IMR-90 (cell line): ENCODE measurements at regions not wholly inside any gene's neighbourhood (a gene's known extent, or its start where the extent isn't known, plus 50 kb on each side); places are given as distances from the start of the nearest gene placed in this dataset.

ENCODE experiments used
- ATAC-seq: fragments of 200-7000 bp; cut with Tn5 transposase; 2 replicates; pipeline ENCODE4 v1.9.1; 2020; ENCODE audit warnings: low read depth, mild to moderate bottlenecking, moderate library complexity
- BruUV-seq: library from RNA; stranded (reverse); fragments of 400-500 nt; replicated peaks from 2 replicates; lab custom pipeline; 2021; lab: Mats Ljungman, UMichigan
- CTCF ChIA-PET: fragments of 300-600 bp; formaldehyde crosslinking; extraction: SDS; loops from one replicate; lab custom pipeline; 2021; ENCODE audit warnings: antibody characterized with exemption; lab: Yijun Ruan, JAX
- POLR2A ChIA-PET: fragments of 300-600 bp; sonication (Branson Sonifier 250); formaldehyde crosslinking; loops from one replicate; lab custom pipeline; 2022; ENCODE audit warnings: antibody characterized with exemption; ENCODE audit not compliant: unreplicated experiment; lab: Charles Lee
- DNase-seq: peaks from one replicate; pipeline ENCODE4 v3.0.0; 2013
- H2AFZ ChIP-seq: replicated peaks from 2 replicates; pipeline ENCODE3; 2013; ENCODE audit warnings: low read length, mild to moderate bottlenecking; ENCODE audit not compliant: poor library complexity
- H2AK5ac ChIP-seq: 2 replicates; pipeline ENCODE4 v1.6.1; 2013; ENCODE audit warnings: low read depth, low read length, inconsistent platforms
- H2AK9ac ChIP-seq: replicated peaks from 2 replicates; pipeline ENCODE3; 2013; ENCODE audit warnings: mild to moderate bottlenecking, low read depth, low read length, moderate library complexity; ENCODE audit not compliant: poor library complexity
- H2BK120ac ChIP-seq: 2 replicates; pipeline ENCODE4 v1.6.1; 2013; ENCODE audit warnings: low read depth, low read length, inconsistent platforms
- H2BK15ac ChIP-seq: 3 replicates; pipeline ENCODE4 v1.6.1; 2013; ENCODE audit warnings: low read depth, low read length, inconsistent platforms
- H2BK20ac ChIP-seq: 2 replicates; pipeline ENCODE4 v1.6.1; 2013; ENCODE audit warnings: low read depth, mild to moderate bottlenecking, inconsistent platforms, low read length, moderate library complexity
- H2BK5ac ChIP-seq: 2 replicates; pipeline ENCODE4 v1.6.1; 2013; ENCODE audit warnings: mild to moderate bottlenecking, low read depth, low read length, inconsistent platforms; ENCODE audit not compliant: poor library complexity, severe bottlenecking
- H3K14ac ChIP-seq: replicated peaks from 2 replicates; pipeline ENCODE4 v1.6.1; 2013; ENCODE audit warnings: low read depth, low read length, inconsistent platforms
- H3K18ac ChIP-seq: 2 replicates; pipeline ENCODE4 v1.6.1; 2013; ENCODE audit warnings: low read depth, low read length, control low read depth
- H3K23ac ChIP-seq: 2 replicates; pipeline ENCODE4 v1.6.1; 2013; ENCODE audit warnings: low read depth, low read length, inconsistent platforms
- H3K27ac ChIP-seq: 2 replicates; pipeline ENCODE4 v1.5.1; 2013; ENCODE audit warnings: mild to moderate bottlenecking, control low read depth, low read length; ENCODE audit not compliant: insufficient read depth
- H3K27me3 ChIP-seq: 2 replicates; pipeline ENCODE4 v1.6.1; 2013; ENCODE audit warnings: low read length; ENCODE audit not compliant: control insufficient read depth, insufficient read depth
- H3K36me3 ChIP-seq: 2 replicates; pipeline ENCODE4 v1.6.1; 2013; ENCODE audit warnings: low read length, mixed read lengths; ENCODE audit not compliant: control insufficient read depth, insufficient read depth
- H3K4ac ChIP-seq: 2 replicates; pipeline ENCODE4 v1.6.1; 2013; ENCODE audit warnings: low read depth, low read length, inconsistent platforms
- H3K4me1 ChIP-seq: 2 replicates; pipeline ENCODE4 v1.6.1; 2013; ENCODE audit warnings: low read length, mixed read lengths; ENCODE audit not compliant: control insufficient read depth, insufficient read depth
- H3K4me2 ChIP-seq: 2 replicates; pipeline ENCODE4 v1.6.1; 2013; ENCODE audit warnings: low read depth, mild to moderate bottlenecking, control low read depth, low read length, moderate library complexity
- H3K4me3 ChIP-seq: 2 replicates; pipeline ENCODE4 v1.5.1; 2013; ENCODE audit warnings: low read depth, mild to moderate bottlenecking, control low read depth, low read length, moderate library complexity; ENCODE audit not compliant: insufficient read depth
- H3K56ac ChIP-seq: 2 replicates; pipeline ENCODE4 v1.6.1; 2013; ENCODE audit warnings: low read length, inconsistent platforms; ENCODE audit not compliant: insufficient read depth; ENCODE audit errors: extremely low read depth
- H3K79me1 ChIP-seq, 2 experiments: 2 replicates each; pipeline ENCODE4 v1.6.1; 2013; ENCODE audit warnings: low read length in 2 of 2, inconsistent platforms in 1 of 2, low read depth in 1 of 2
- H3K9ac ChIP-seq: 2 replicates; pipeline ENCODE4 v1.6.1; 2013; ENCODE audit warnings: low read depth, low read length, control low read depth
- H3K9me1 ChIP-seq: 2 replicates; pipeline ENCODE4 v1.6.1; 2013; ENCODE audit warnings: low read length, inconsistent platforms; ENCODE audit not compliant: insufficient read depth
- H3K9me3 ChIP-seq: 2 replicates; pipeline ENCODE4 v1.6.1; 2013; ENCODE audit warnings: low read length; ENCODE audit not compliant: control insufficient read depth, insufficient read depth
- H4K20me1 ChIP-seq: 2 replicates; pipeline ENCODE4 v1.6.1; 2013; ENCODE audit warnings: low read length, inconsistent platforms; ENCODE audit not compliant: insufficient read depth
- H4K5ac ChIP-seq: 2 replicates; pipeline ENCODE4 v1.6.1; 2013; ENCODE audit warnings: mild to moderate bottlenecking, low read depth, low read length, control low read depth
- H4K8ac ChIP-seq, 2 experiments: 2 replicates each; pipeline ENCODE4 v1.6.1; 2013; ENCODE audit warnings: low read depth in 2 of 2, low read length in 2 of 2, control low read depth in 1 of 2, inconsistent platforms in 1 of 2
- H4K91ac ChIP-seq: 2 replicates; pipeline ENCODE4 v1.6.1; 2013; ENCODE audit warnings: low read depth, low read length, inconsistent platforms; ENCODE audit not compliant: insufficient read depth
- BHLHE40 ChIP-seq: fragments of 150-350 bp; IDR thresholded peaks from 2 replicates; pipeline ENCODE4 v1.6.1; 2016; ENCODE audit warnings: mild to moderate bottlenecking, low read depth, low read length
- CEBPB ChIP-seq: IDR thresholded peaks from 2 replicates; pipeline ENCODE4 v1.6.1; 2012; ENCODE audit warnings: low read depth, low read length, improper control_type of control experiment
- CHD1 ChIP-seq: IDR thresholded peaks from 2 replicates; pipeline ENCODE4 v1.6.1; 2012; ENCODE audit warnings: low read depth, low read length, improper control_type of control experiment
- CTCF ChIP-seq: conservative IDR thresholded peaks from 2 replicates; pipeline ENCODE4 v1.5.1; 2012; ENCODE audit warnings: mild to moderate bottlenecking, low read depth, low read length, improper control_type of control experiment
- ELK1 ChIP-seq: fragments of 150-350 bp; IDR thresholded peaks from 2 replicates; pipeline ENCODE4 v1.6.1; 2016; ENCODE audit warnings: low read depth, mild to moderate bottlenecking, low read length, moderate library complexity, borderline replicate concordance
- FOS ChIP-seq: fragments of 150-350 bp; IDR thresholded peaks from 2 replicates; pipeline ENCODE4 v1.6.1; 2016; ENCODE audit warnings: low read depth, low read length
- MAFK ChIP-seq: IDR thresholded peaks from 2 replicates; pipeline ENCODE4 v1.6.1; 2012; ENCODE audit warnings: low read depth, low read length, improper control_type of control experiment
- MAZ ChIP-seq: IDR thresholded peaks from 2 replicates; pipeline ENCODE4 v1.6.1; 2012; ENCODE audit warnings: low read depth, mild to moderate bottlenecking, low read length, improper control_type of control experiment, moderate library complexity, borderline replicate concordance
- MXI1 ChIP-seq: IDR thresholded peaks from 2 replicates; pipeline ENCODE4 v1.6.1; 2012; ENCODE audit warnings: low read depth, mild to moderate bottlenecking, low read length, moderate library complexity, borderline replicate concordance
- NFE2L2 ChIP-seq: fragments of 150-350 bp; IDR thresholded peaks from 2 replicates; pipeline ENCODE4 v1.6.1; 2016; ENCODE audit warnings: low read depth, mild to moderate bottlenecking, low read length
- POLR2A ChIP-seq: IDR thresholded peaks from 2 replicates; pipeline ENCODE4 v1.6.1; 2012; ENCODE audit warnings: mild to moderate bottlenecking, low read depth, low read length
- RAD21 ChIP-seq: IDR thresholded peaks from 2 replicates; pipeline ENCODE4 v1.6.1; 2012; ENCODE audit warnings: low read length, improper control_type of control experiment
- RCOR1 ChIP-seq: IDR thresholded peaks from 2 replicates; pipeline ENCODE4 v1.6.1; 2012; ENCODE audit warnings: mild to moderate bottlenecking, low read length, improper control_type of control experiment; ENCODE audit not compliant: insufficient replicate concordance
- RFX5 ChIP-seq: IDR thresholded peaks from 2 replicates; pipeline ENCODE4 v1.8.0; 2012; ENCODE audit warnings: low read depth, mild to moderate bottlenecking, low read length, moderate library complexity
- SMC3 ChIP-seq: fragments of 150-350 bp; IDR thresholded peaks from 2 replicates; pipeline ENCODE4 v1.6.1; 2016; ENCODE audit warnings: low read depth, mild to moderate bottlenecking, antibody characterized with exemption, low read length, moderate library complexity
- USF2 ChIP-seq: fragments of 150-350 bp; IDR thresholded peaks from 2 replicates; pipeline ENCODE4 v1.6.1; 2017; ENCODE audit warnings: mild to moderate bottlenecking, antibody characterized with exemption, low read length, low read depth
- WGBS, 2 experiments: methylation state at CpG; one replicate each; pipeline versions ENCODE4 v1.1.5 to v1.1.7; 2013; ENCODE audit warnings: missing lambda C conversion rate in 2 of 2; ENCODE audit not compliant: insufficient read length in 1 of 2; ENCODE audit errors: extremely low coverage in 2 of 2; 5-methylcytosine and 5-hydroxymethylcytosine counted together
- dilution Hi-C: fragments of 300-500 bp; cut with HindIII; formaldehyde crosslinking; loops from one replicate; pipeline ENCODE4 v1.14.3; 2018; ENCODE audit warnings: low sequenced_read_pairs; ENCODE audit not compliant: unreplicated experiment
- in situ Hi-C: fragments of 300-500 bp; cut with MboI; formaldehyde crosslinking; loops from 3 replicates; pipeline ENCODE4 v1.14.3; 2019; ENCODE audit warnings: low sequenced_read_pairs, inconsistent platforms, mixed read lengths
- intact Hi-C: fragments of 100-400 bp; cut with micrococcal nuclease; formaldehyde crosslinking; loops from 2 replicates; pipeline ENCODE4 v1.10.0; 2022

- Histone ChIP-seq H3K36me3 (no peaks in the 10 kb centered on the region), H2BK20ac (no peak overlapping the region), H3K18ac (no peak overlapping the region), H3K56ac (no peak overlapping the region), H3K14ac (no peak overlapping the region), H3K4me2 (no peak overlapping the region), H2AK5ac (no peak overlapping the region), H4K20me1 (no peaks in the 10 kb centered on the region), H3K9me1 (no peaks in the 10 kb centered on the region), H2AFZ (peak overlapping the region; percentile 43), H4K5ac (no peak overlapping the region), H3K4me3 (no peak overlapping the region), H4K91ac (no peak overlapping the region), H3K27me3 (peaks cover 17% of the 10 kb centered on the region), H3K23ac (no peak overlapping the region), H3K79me1 (no peaks in the 10 kb centered on the region), H2BK5ac (no peak overlapping the region), H3K4me1 (no peaks in the 10 kb centered on the region), H4K8ac (no peak overlapping the region), H2BK15ac (no peak overlapping the region), H2AK9ac (no peak overlapping the region), H3K4ac (no peak overlapping the region), H3K9ac (no peak overlapping the region), H3K9me3 (no peaks in the 10 kb centered on the region), H2BK120ac (no peak overlapping the region), H3K27ac (no peak overlapping the region)
- DNase-seq = no peak
- WGBS, 2 experiments = 20% methylated on average over 7 of the region's 46 CpGs; no CpG with 5 or more reads in 1 of the 2 experiments
- no peak for TF ChIP-seq MAFK
- TF ChIP-seq SMC3 = no peak
- no peak for TF ChIP-seq ELK1
- TF ChIP-seq RCOR1 = no peak
- no peak for TF ChIP-seq BHLHE40
- no peak for TF ChIP-seq NFE2L2
- TF ChIP-seq POLR2A = no peak
- TF ChIP-seq CHD1 = no peak
- TF ChIP-seq USF2 = no peak
- no peak for TF ChIP-seq RFX5
- TF ChIP-seq CEBPB = no peak
- no peak for TF ChIP-seq CTCF
- no peak for TF ChIP-seq RAD21
- TF ChIP-seq MAZ = no peak
- no peak for TF ChIP-seq FOS
- TF ChIP-seq MXI1 = no peak
- POLR2A ChIA-PET = no interaction called here
- in situ Hi-C loops (no loop called here), dilution Hi-C loops (no loop called here), intact Hi-C loops (loop anchor here (10.0 kb wide), 1 partner anchor 441 kb away; no protein-coding TSS in a partner anchor)
- CTCF ChIA-PET = no interaction called here
- BruUV-seq = no TSS peak
- ATAC-seq = no peak
These were observed 383.3 kb downstream of the RRAGC start for GRCh38 chr1:38476111-38476849.
